Activated naive CD8-positive, alpha-beta T cell treated with anti-CD3 and anti-CD28 coated beads, Interleukin-2, amount 50 U/mL, for 24 hours (primary cell): ENCODE measurements at regions not wholly inside any gene's neighbourhood (a gene's known extent, or its start where the extent isn't known, plus 50 kb on each side); places are given as distances from the start of the nearest gene placed in this dataset.
"Not testable (repeated sequence)": the region's sequence is repeated elsewhere in the genome, so short reads cannot be mapped to it uniquely, and the experiment has no call there.

ENCODE experiments used
- ATAC-seq: fragments of 150-1000 bp; cut with Tn5 transposase; one replicate; pipeline ENCODE4 v1.10.0; 2021
- DNase-seq: peaks from one replicate; pipeline ENCODE4 v3.0.0; 2021
- H3K27ac Mint-ChIP-seq: one replicate; pipeline ENCODE4 v1.8.0; 2021; ENCODE audit warnings: mild to moderate bottlenecking, mixed read lengths
- H3K27me3 Mint-ChIP-seq: one replicate; pipeline ENCODE4 v1.8.0; 2021; ENCODE audit warnings: mixed read lengths
- H3K36me3 Mint-ChIP-seq: one replicate; pipeline ENCODE4 v1.8.0; 2021; ENCODE audit warnings: low read depth, mixed read lengths
- H3K4me1 Mint-ChIP-seq: one replicate; pipeline ENCODE4 v1.8.0; 2021; ENCODE audit warnings: mixed read lengths
- H3K4me3 Mint-ChIP-seq: one replicate; pipeline ENCODE4 v1.8.0; 2021; ENCODE audit warnings: mild to moderate bottlenecking, moderate library complexity, mixed read lengths
- H3K9me3 Mint-ChIP-seq: one replicate; pipeline ENCODE4 v1.8.0; 2021; ENCODE audit warnings: mixed read lengths

GRCh38 chr5:27743383-27743979, 705.1 kb upstream of the CDH9 start:
- not testable (repeated sequence) for H3K27ac Mint-ChIP-seq, H3K4me3 Mint-ChIP-seq, H3K27me3 Mint-ChIP-seq, DNase-seq, ATAC-seq, H3K36me3 Mint-ChIP-seq, H3K4me1 Mint-ChIP-seq
- peaks cover 31% of the 10 kb centered on the region for H3K9me3 Mint-ChIP-seq

GRCh38 chr5:27742805-27743204, 704.4 kb upstream of the CDH9 start:
- no peak overlapping the region for H3K27ac Mint-ChIP-seq
- no peaks in the 10 kb centered on the region for H3K4me1 Mint-ChIP-seq

GRCh38 chr5:27734838-27735237, 696.5 kb upstream of the CDH9 start:
- no peaks in the 10 kb centered on the region for H3K4me1 Mint-ChIP-seq
- ATAC-seq (no peak), DNase-seq (no peak)
- peaks cover 7% of the 10 kb centered on the region for H3K9me3 Mint-ChIP-seq
- no peak overlapping the region for H3K4me3 Mint-ChIP-seq
- no peaks in the 10 kb centered on the region for H3K36me3 Mint-ChIP-seq
- no peak overlapping the region for H3K27ac Mint-ChIP-seq
- H3K27me3 Mint-ChIP-seq: no peaks in the 10 kb centered on the region

More at GRCh38 chr5:27742805-27743204, 704.4 kb upstream of the CDH9 start:
- Mint-ChIP-seq H3K27me3 (no peaks in the 10 kb centered on the region), H3K4me3 (no peak overlapping the region), H3K9me3 (peaks cover 31% of the 10 kb centered on the region), H3K36me3 (no peaks in the 10 kb centered on the region)
- ATAC-seq (no peak), DNase-seq (no peak)

GRCh38 chr5:27733237-27733636, 694.9 kb upstream of the CDH9 start:
- Mint-ChIP-seq H3K4me3 (no peak overlapping the region), H3K27me3 (no peaks in the 10 kb centered on the region), H3K4me1 (no peaks in the 10 kb centered on the region), H3K27ac (no peak overlapping the region), H3K9me3 (peaks cover 7% of the 10 kb centered on the region), H3K36me3 (no peaks in the 10 kb centered on the region)
- DNase-seq: no peak
- ATAC-seq: no peak

DNA sequence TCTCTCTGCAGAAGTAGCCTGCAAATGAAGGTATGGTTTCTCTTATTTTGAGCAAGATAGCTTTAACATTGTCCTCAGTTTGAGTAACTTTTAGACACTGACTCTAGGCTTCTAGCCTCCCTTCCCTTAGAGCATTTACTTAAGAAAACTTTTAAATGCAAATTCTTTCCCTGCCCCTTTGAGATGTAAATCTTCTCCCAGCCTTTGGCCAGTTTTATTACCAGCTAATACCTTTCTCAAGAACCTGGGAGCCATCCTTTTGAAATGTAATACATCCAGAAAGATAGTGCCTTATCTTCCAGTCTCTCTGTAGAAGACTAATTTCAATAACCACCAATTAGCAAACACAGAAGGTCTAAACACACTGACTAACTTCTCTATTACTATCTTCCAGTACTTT, 688.9 kb upstream of the CDH9 start:
- Mint-ChIP-seq H3K27me3 (no peaks in the 10 kb centered on the region), H3K4me3 (no peak overlapping the region), H3K9me3 (peaks cover 16% of the 10 kb centered on the region), H3K36me3 (no peaks in the 10 kb centered on the region), H3K4me1 (no peaks in the 10 kb centered on the region), H3K27ac (no peak overlapping the region)
- no peak for ATAC-seq
- DNase-seq: no peak

DNA sequence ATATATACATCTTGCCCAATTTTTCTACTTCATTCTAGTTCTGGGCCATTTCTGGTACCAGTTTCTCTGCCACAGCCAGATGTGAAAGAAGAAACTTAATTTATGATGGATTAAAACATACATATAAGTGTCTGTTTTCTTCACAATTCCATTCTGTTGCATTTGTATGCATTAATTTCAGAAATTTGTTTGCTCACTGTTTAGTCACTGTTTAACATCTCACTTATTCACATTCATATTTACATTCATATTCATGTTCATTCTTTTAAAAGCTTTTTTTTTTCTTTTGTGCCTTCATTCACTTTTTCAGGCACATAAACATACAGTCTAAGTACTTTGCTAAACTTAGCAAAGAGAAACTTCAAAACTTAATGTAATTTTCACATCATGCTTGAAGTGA, 684.0 kb upstream of the CDH9 start:
- DNase-seq: no peak
- Mint-ChIP-seq H3K9me3 (peaks cover 13% of the 10 kb centered on the region), H3K4me3 (no peak overlapping the region), H3K27ac (no peak overlapping the region), H3K27me3 (no peaks in the 10 kb centered on the region), H3K4me1 (no peaks in the 10 kb centered on the region), H3K36me3 (no peaks in the 10 kb centered on the region)
- ATAC-seq: no peak

GRCh38 chr5:27708534-27708933, 670.1 kb upstream of the CDH9 start:
- Mint-ChIP-seq H3K36me3 (no peaks in the 10 kb centered on the region), H3K27ac (no peak overlapping the region), H3K4me1 (no peaks in the 10 kb centered on the region), H3K4me3 (no peak overlapping the region), H3K9me3 (peaks cover 5% of the 10 kb centered on the region), H3K27me3 (no peaks in the 10 kb centered on the region)
- ATAC-seq (no peak), DNase-seq (no peak)

DNA sequence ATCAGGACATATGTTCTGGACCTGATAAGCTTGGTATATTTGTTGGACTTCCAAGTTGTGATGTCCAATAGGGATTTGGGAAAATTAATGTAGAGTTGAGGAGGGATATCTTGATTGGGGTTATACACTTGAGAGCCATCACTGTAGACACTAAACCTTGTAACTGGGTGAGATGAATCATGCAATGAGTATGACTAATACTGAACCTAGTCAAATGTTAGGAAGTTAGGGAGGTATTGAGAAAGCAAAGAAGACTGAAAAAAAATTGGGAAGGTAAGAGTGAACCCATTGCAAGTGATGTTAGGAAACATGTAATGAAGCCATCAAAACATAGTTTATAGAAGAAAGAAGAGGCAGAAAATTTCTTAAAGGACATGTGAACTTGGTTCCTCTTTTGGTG, 668.4 kb upstream of the CDH9 start:
- H3K36me3 Mint-ChIP-seq: no peaks in the 10 kb centered on the region
- no peak overlapping the region for H3K4me3 Mint-ChIP-seq
- H3K27me3 Mint-ChIP-seq: no peaks in the 10 kb centered on the region
- DNase-seq (no peak), ATAC-seq (no peak)
- H3K4me1 Mint-ChIP-seq: no peaks in the 10 kb centered on the region
- peaks cover 6% of the 10 kb centered on the region for H3K9me3 Mint-ChIP-seq
- H3K27ac Mint-ChIP-seq: no peak overlapping the region

GRCh38 chr5:27705661-27706060, 667.3 kb upstream of the CDH9 start:
- Mint-ChIP-seq H3K4me3 (no peak overlapping the region), H3K4me1 (no peaks in the 10 kb centered on the region)

DNA sequence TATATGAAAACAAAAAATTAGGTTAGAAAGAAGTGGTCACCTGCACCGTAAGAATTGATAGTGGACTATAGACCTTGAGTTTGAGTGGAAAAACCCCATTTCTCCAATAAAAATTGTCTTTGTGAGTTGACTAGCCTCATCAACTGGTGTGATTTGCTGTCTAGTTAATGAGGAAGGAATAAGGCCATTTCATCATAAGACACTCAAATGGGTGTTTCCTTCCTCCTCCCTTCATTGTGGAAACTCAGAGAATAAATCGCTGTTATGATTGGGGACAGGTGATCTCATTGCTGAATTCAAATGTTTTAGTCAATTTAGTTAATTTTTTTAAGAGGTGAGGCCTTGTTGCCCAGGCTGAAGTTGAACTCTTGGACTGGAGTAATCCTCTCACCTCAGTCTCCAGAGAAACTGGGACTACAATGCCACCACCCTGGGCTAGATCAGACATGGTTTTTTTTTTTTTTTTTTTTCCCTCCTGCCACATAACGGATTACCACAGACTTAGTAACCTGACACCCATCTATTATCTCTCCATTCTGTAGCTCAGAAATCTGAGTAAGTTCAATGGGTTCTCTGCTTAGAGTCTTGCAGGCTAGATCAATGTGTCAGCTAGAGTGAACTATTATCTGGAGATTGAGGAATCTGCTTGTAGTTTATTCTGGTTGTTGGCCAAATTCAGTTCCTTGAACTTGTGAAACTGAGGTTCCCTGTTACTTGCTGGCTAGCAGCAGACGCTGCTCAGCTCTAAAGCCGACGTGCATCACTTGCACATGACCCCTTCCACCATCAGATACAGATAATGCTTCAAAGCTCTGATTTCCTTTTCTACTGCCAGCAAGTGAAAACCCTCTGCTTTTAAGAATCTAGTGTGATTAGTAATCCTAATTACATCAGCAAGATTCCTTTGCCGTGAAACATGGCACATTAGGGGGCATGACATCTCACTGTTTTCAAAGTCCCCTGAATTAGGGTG, 663.8 kb upstream of the CDH9 start:
- H3K36me3 Mint-ChIP-seq: no peaks in the 10 kb centered on the region
- H3K4me3 Mint-ChIP-seq: no peak overlapping the region
- no peak for ATAC-seq
- H3K27ac Mint-ChIP-seq: no peak overlapping the region
- H3K27me3 Mint-ChIP-seq: no peaks in the 10 kb centered on the region
- H3K4me1 Mint-ChIP-seq: no peaks in the 10 kb centered on the region
- DNase-seq: no peak
- H3K9me3 Mint-ChIP-seq: peaks cover 9% of the 10 kb centered on the region

More at GRCh38 chr5:27705661-27706060, 667.3 kb upstream of the CDH9 start:
- no peaks in the 10 kb centered on the region for H3K36me3 Mint-ChIP-seq
- H3K9me3 Mint-ChIP-seq: peaks cover 6% of the 10 kb centered on the region
- no peak overlapping the region for H3K27ac Mint-ChIP-seq
- H3K27me3 Mint-ChIP-seq: no peaks in the 10 kb centered on the region
- ATAC-seq: no peak
- DNase-seq: no peak

GRCh38 chr5:27700526-27700925, 662.1 kb upstream of the CDH9 start:
- no peak for ATAC-seq
- Mint-ChIP-seq H3K4me1 (no peaks in the 10 kb centered on the region), H3K27me3 (no peaks in the 10 kb centered on the region), H3K4me3 (no peak overlapping the region), H3K9me3 (peaks cover 10% of the 10 kb centered on the region), H3K27ac (no peak overlapping the region), H3K36me3 (no peaks in the 10 kb centered on the region)
- DNase-seq: no peak

- no peaks in the 10 kb centered on the region for H3K36me3 Mint-ChIP-seq
Measured at GRCh38 chr5:27682600-27682999, 644.2 kb upstream of the CDH9 start.

GRCh38 chr5:27652505-27652904, 614.1 kb upstream of the CDH9 start:
- no peak overlapping the region for H3K4me3 Mint-ChIP-seq
- DNase-seq (no peak), ATAC-seq (no peak)
- H3K36me3 Mint-ChIP-seq: no peaks in the 10 kb centered on the region
- H3K27me3 Mint-ChIP-seq: no peaks in the 10 kb centered on the region
- no peak overlapping the region for H3K27ac Mint-ChIP-seq
- no peaks in the 10 kb centered on the region for H3K4me1 Mint-ChIP-seq
- H3K9me3 Mint-ChIP-seq: peaks cover 27% of the 10 kb centered on the region

More at GRCh38 chr5:27682600-27682999, 644.2 kb upstream of the CDH9 start:
- no peak overlapping the region for H3K4me3 Mint-ChIP-seq
- no peak for DNase-seq
- H3K4me1 Mint-ChIP-seq: no peaks in the 10 kb centered on the region
- ATAC-seq: no peak
- H3K9me3 Mint-ChIP-seq: peaks cover 9% of the 10 kb centered on the region
- H3K27ac Mint-ChIP-seq: no peak overlapping the region
- no peaks in the 10 kb centered on the region for H3K27me3 Mint-ChIP-seq

- Mint-ChIP-seq H3K4me1 (no peaks in the 10 kb centered on the region), H3K9me3 (peaks cover 14% of the 10 kb centered on the region), H3K27ac (no peak overlapping the region), H3K36me3 (no peaks in the 10 kb centered on the region), H3K4me3 (no peak overlapping the region), H3K27me3 (no peaks in the 10 kb centered on the region)
- no peak for DNase-seq
- no peak for ATAC-seq
Measured at GRCh38 chr5:27639005-27639612, 600.7 kb upstream of the CDH9 start.

DNA sequence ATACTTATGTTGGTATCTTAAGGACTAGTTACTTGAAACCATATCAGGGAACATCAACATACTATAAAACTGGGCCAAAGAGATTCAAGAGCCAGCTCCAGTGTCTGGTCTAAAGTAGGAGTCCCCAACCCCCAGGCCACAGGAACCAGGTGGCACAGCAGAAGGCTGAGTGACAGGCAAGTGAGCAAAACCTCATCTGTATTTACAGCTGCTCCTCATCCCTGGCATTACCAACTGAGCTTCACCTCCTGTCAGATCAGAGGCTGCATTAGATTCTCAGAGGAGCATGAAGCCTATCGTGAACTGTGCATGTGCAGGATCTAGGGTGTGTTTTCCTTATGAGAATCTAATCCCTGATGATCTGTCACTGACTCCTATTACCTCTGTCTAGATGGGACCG, 581.6 kb upstream of the CDH9 start:
- Mint-ChIP-seq H3K27ac (no peak overlapping the region), H3K4me1 (no peaks in the 10 kb centered on the region), H3K27me3 (no peaks in the 10 kb centered on the region), H3K4me3 (no peak overlapping the region), H3K9me3 (peaks cover 18% of the 10 kb centered on the region), H3K36me3 (no peaks in the 10 kb centered on the region)
- ATAC-seq (no peak), DNase-seq (no peak)
